Neural progenitor cell (in vitro differentiated cells): ENCODE measurements at regions not wholly inside any gene's neighbourhood (a gene's known extent, or its start where the extent isn't known, plus 50 kb on each side); places are given as distances from the start of the nearest gene placed in this dataset.

Experiments used
- DNase-seq: peaks from one replicate; pipeline ENCODE4 v3.0.0-alpha.2; 2016; ENCODE audit warnings: low spot score
- H2AFZ ChIP-seq: fragments of 200-600 bp; sonication (generic); replicated peaks from 2 replicates; pipeline ENCODE4 v1.6.1; 2016; ENCODE audit warnings: antibody characterized with exemption
- H3F3A ChIP-seq: fragments of 200-600 bp; sonication (generic); 2 replicates; pipeline ENCODE4 v1.6.1; 2016; ENCODE audit warnings: antibody characterized with exemption, low read depth
- H3K27ac ChIP-seq: fragments of 200-600 bp; sonication (generic); 2 replicates; pipeline ENCODE4 v1.5.1; 2016; ENCODE audit warnings: mild to moderate bottlenecking
- H3K27me3 ChIP-seq: fragments of 200-600 bp; sonication (generic); 2 replicates; pipeline ENCODE4 v1.6.1; 2016; ENCODE audit warnings: mild to moderate bottlenecking, moderate library complexity
- H3K36me3 ChIP-seq: fragments of 200-600 bp; sonication (generic); 2 replicates; pipeline ENCODE4 v1.5.1; 2016
- H3K4me1 ChIP-seq: fragments of 200-600 bp; sonication (generic); 2 replicates; pipeline ENCODE4 v1.6.1; 2016; ENCODE audit warnings: mixed run types
- H3K4me2 ChIP-seq: fragments of 200-600 bp; sonication (generic); 2 replicates; pipeline ENCODE4 v1.6.1; 2016
- H3K4me3 ChIP-seq: fragments of 200-600 bp; sonication (generic); 2 replicates; pipeline ENCODE4 v1.5.1; 2016
- H3K79me2 ChIP-seq: fragments of 200-600 bp; sonication (generic); 2 replicates; pipeline ENCODE4 v1.6.1; 2016; ENCODE audit warnings: low read depth
- H3K9ac ChIP-seq: fragments of 200-600 bp; sonication (generic); 2 replicates; pipeline ENCODE4 v1.6.1; 2016
- H3K9me3 ChIP-seq: fragments of 200-600 bp; sonication (generic); 2 replicates; pipeline ENCODE4 v1.5.1; 2016; ENCODE audit warnings: low read depth
- H4K20me1 ChIP-seq: fragments of 200-600 bp; sonication (generic); 2 replicates; pipeline ENCODE4 v1.6.1; 2016; ENCODE audit warnings: low read depth
- H3K27ac Mint-ChIP-seq: 3 replicates; pipeline ENCODE4 v1.8.0; 2021; ENCODE audit warnings: mixed read lengths
- H3K27me3 Mint-ChIP-seq: 2 replicates; pipeline ENCODE4 v1.8.0; 2022; ENCODE audit warnings: low read depth, mild to moderate bottlenecking, inconsistent platforms, moderate library complexity, mixed read lengths; ENCODE audit not compliant: insufficient read depth
- H3K36me3 Mint-ChIP-seq: 3 replicates; pipeline ENCODE4 v1.8.0; 2021; ENCODE audit warnings: mixed read lengths
- H3K4me1 Mint-ChIP-seq: 3 replicates; pipeline ENCODE4 v1.8.0; 2021; ENCODE audit warnings: mixed read lengths
- H3K4me3 Mint-ChIP-seq: 3 replicates; pipeline ENCODE4 v1.8.0; 2021; ENCODE audit warnings: mild to moderate bottlenecking, moderate library complexity, mixed read lengths
- H3K9me3 Mint-ChIP-seq: 3 replicates; pipeline ENCODE4 v1.8.0; 2020; ENCODE audit warnings: mixed read lengths
- CTCF ChIP-seq: fragments of 200-600 bp; sonication (generic); IDR thresholded peaks from 2 replicates; pipeline ENCODE4 v1.5.1; 2017; ENCODE audit warnings: antibody characterized with exemption, mild to moderate bottlenecking
- EZH2 ChIP-seq: fragments of 200-600 bp; sonication (generic); IDR thresholded peaks from 2 replicates; pipeline ENCODE4 v1.6.1; 2017; ENCODE audit warnings: antibody characterized with exemption, mild to moderate bottlenecking, moderate library complexity
- EZH2phosphoT487 ChIP-seq: fragments of 200-600 bp; sonication (generic); IDR thresholded peaks from 2 replicates; pipeline ENCODE4 v1.6.1; 2017; ENCODE audit warnings: antibody characterized with exemption

DNA sequence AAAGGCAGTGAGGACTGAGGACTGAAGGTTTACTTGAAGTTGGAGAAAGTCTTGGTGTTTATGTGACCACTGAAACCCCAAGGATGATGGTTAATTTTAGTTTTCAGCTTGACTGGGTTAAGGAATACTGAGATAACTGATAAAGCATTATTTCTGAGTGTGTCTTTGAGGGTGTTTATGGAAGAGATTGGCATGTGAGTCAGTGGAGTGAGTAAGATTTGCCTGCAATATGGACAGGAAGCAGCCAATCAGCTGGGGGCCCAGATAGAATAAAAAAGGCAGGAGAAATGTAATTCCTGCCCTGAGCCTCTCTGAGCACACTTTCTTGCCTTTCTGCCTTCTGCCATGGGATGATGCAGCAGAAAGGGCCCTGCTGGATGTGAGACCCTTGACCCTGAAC lies 92.4 kb downstream of the KBTBD8 start:
- H3K27ac ChIP-seq = no peak overlapping the region
- no peaks in the 10 kb centered on the region for H3K9me3 ChIP-seq
- no peak overlapping the region for H2AFZ ChIP-seq
- Mint-ChIP-seq H3K27ac (no peak overlapping the region), H3K4me1 (peaks cover 2% of the 10 kb centered on the region), H3K27me3 (no peaks in the 10 kb centered on the region), H3K36me3 (no peaks in the 10 kb centered on the region), H3K4me3 (no peak overlapping the region), H3K9me3 (peaks cover 14% of the 10 kb centered on the region)
- H3K36me3 ChIP-seq = no peaks in the 10 kb centered on the region
- H3K79me2 ChIP-seq = no peaks in the 10 kb centered on the region
- H3F3A ChIP-seq = no peaks in the 10 kb centered on the region
- no peak for TF ChIP-seq CTCF
- no peak for TF ChIP-seq EZH2
- no peak for TF ChIP-seq EZH2phosphoT487
- no peaks in the 10 kb centered on the region for H3K4me1 ChIP-seq
- DNase-seq = no peak
- no peak overlapping the region for H3K9ac ChIP-seq
- no peak overlapping the region for H3K4me2 ChIP-seq
- no peaks in the 10 kb centered on the region for H4K20me1 ChIP-seq
- H3K27me3 ChIP-seq = no peaks in the 10 kb centered on the region
- no peak overlapping the region for H3K4me3 ChIP-seq

- H3K27me3 ChIP-seq = no peaks in the 10 kb centered on the region
- no peak overlapping the region for H3K27ac ChIP-seq
- H3F3A ChIP-seq = no peaks in the 10 kb centered on the region
- H4K20me1 ChIP-seq = no peaks in the 10 kb centered on the region
- H3K36me3 Mint-ChIP-seq = no peaks in the 10 kb centered on the region
- no peaks in the 10 kb centered on the region for H3K79me2 ChIP-seq
- DNase-seq = no peak
- H3K4me1 ChIP-seq = no peaks in the 10 kb centered on the region
- H3K4me2 ChIP-seq = no peak overlapping the region
- peaks cover 2% of the 10 kb centered on the region for H3K4me1 Mint-ChIP-seq
- no peak overlapping the region for H3K27ac Mint-ChIP-seq
- no peak overlapping the region for H3K4me3 ChIP-seq
- H3K9me3 ChIP-seq = no peaks in the 10 kb centered on the region
- H3K9me3 Mint-ChIP-seq = peaks cover 2% of the 10 kb centered on the region
- no peak overlapping the region for H2AFZ ChIP-seq
- no peaks in the 10 kb centered on the region for H3K36me3 ChIP-seq
- H3K4me3 Mint-ChIP-seq = no peak overlapping the region
- TF ChIP-seq CTCF (no peak), EZH2 (no peak), EZH2phosphoT487 (no peak)
- peaks cover 6% of the 10 kb centered on the region for H3K27me3 Mint-ChIP-seq
- no peak overlapping the region for H3K9ac ChIP-seq
Observed at GRCh38 chr3:67093305-67093704, 95.2 kb downstream of the KBTBD8 start.

GRCh38 chr3:67094167-67094566 lies 96.1 kb downstream of the KBTBD8 start:
- no peaks in the 10 kb centered on the region for H3K79me2 ChIP-seq
- H3K27ac Mint-ChIP-seq = no peak overlapping the region
- TF ChIP-seq CTCF (no peak), EZH2phosphoT487 (no peak), EZH2 (no peak)

DNA sequence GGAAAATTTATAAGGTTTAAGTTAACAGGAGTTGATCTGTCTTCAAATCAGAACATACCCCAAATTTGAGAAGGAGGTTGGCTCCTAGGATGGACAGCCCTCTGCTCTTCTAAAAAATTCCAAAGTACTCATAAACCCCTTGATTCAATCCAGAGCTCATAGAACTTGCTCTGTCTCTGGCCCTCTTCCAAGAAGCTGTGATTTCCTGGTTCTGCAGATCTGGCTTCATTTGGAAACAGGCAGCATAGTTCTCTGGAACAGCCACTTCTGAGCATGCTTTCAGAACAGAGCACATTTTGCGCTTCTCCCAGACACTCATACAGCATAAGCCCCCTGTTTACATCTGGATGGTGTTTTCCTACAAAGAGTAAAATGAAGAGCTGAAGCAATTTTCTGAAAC lies 96.7 kb downstream of the KBTBD8 start:
- H3K27ac Mint-ChIP-seq = no peak overlapping the region
- no peaks in the 10 kb centered on the region for H3K36me3 Mint-ChIP-seq

More at GRCh38 chr3:67094167-67094566, 96.1 kb downstream of the KBTBD8 start:
- H3K9me3 Mint-ChIP-seq = no peaks in the 10 kb centered on the region
- no peaks in the 10 kb centered on the region for H3K4me1 ChIP-seq
- no peak overlapping the region for H3K9ac ChIP-seq
- H3K4me2 ChIP-seq = no peak overlapping the region
- no peak overlapping the region for H3K4me3 Mint-ChIP-seq
- no peaks in the 10 kb centered on the region for H4K20me1 ChIP-seq
- no peaks in the 10 kb centered on the region for H3K27me3 ChIP-seq
- H3K36me3 Mint-ChIP-seq = no peaks in the 10 kb centered on the region
- H3K27ac ChIP-seq = no peak overlapping the region
- no peak overlapping the region for H3K4me3 ChIP-seq
- H3K36me3 ChIP-seq = no peaks in the 10 kb centered on the region
- DNase-seq = no peak
- H3K4me1 Mint-ChIP-seq = peaks cover 2% of the 10 kb centered on the region
- H3K9me3 ChIP-seq = no peaks in the 10 kb centered on the region
- peaks cover 6% of the 10 kb centered on the region for H3K27me3 Mint-ChIP-seq
- H2AFZ ChIP-seq = no peak overlapping the region
- no peaks in the 10 kb centered on the region for H3F3A ChIP-seq

More for the DNA sequence above, 96.7 kb downstream of the KBTBD8 start:
- Mint-ChIP-seq H3K4me3 (no peak overlapping the region), H3K27me3 (peaks cover 6% of the 10 kb centered on the region), H3K4me1 (peaks cover 2% of the 10 kb centered on the region), H3K9me3 (no peaks in the 10 kb centered on the region)
- H3K9ac ChIP-seq = no peak overlapping the region
- H3K27ac ChIP-seq = no peak overlapping the region
- H4K20me1 ChIP-seq = no peaks in the 10 kb centered on the region
- H3K36me3 ChIP-seq = no peaks in the 10 kb centered on the region
- no peaks in the 10 kb centered on the region for H3K9me3 ChIP-seq
- H3K27me3 ChIP-seq = no peaks in the 10 kb centered on the region
- no peaks in the 10 kb centered on the region for H3K4me1 ChIP-seq
- DNase-seq = no peak
- TF ChIP-seq EZH2 = no peak
- no peak for TF ChIP-seq EZH2phosphoT487
- no peak for TF ChIP-seq CTCF
- H3K4me2 ChIP-seq = no peak overlapping the region
- no peaks in the 10 kb centered on the region for H3K79me2 ChIP-seq
- no peak overlapping the region for H3K4me3 ChIP-seq
- H3F3A ChIP-seq = no peaks in the 10 kb centered on the region
- no peak overlapping the region for H2AFZ ChIP-seq
